ENCODE measurements at regions not wholly inside any gene's neighbourhood (a gene's known extent, or its start where the extent isn't known, plus 50 kb on each side); places are given as distances from the start of the nearest gene placed in this dataset.

- TF ChIP-seq NR0B2 (CRISPR knock-in tag; IDR thresholded peaks at IDR 0.05) (0 out of 2 replicates have a peak, but pooled peaks have one; percentile 47), NFE2L2 (IDR thresholded peaks at IDR 0.05; ENCODE audit: low read length) (no peak), ZC3H13 (CRISPR knock-in tag; IDR thresholded peaks at IDR 0.05) (no peak), ZNF274 (CRISPR knock-in tag; IDR thresholded peaks at IDR 0.05) (no peak; the same call in none of the 2 replicates), BRF2 (CRISPR knock-in tag; IDR thresholded peaks at IDR 0.05) (no peak), PRMT3 (CRISPR knock-in tag; IDR thresholded peaks at IDR 0.05; ENCODE audit: borderline replicate concordance, low read depth) (no peak), SAFB2 (CRISPR knock-in tag; IDR thresholded peaks at IDR 0.05; ENCODE audit: borderline replicate concordance, low read depth) (peak; percentile 72; the same call in 1 of the 2 replicates), SMYD3 (CRISPR knock-in tag; IDR thresholded peaks at IDR 0.05) (peak; percentile 94; the same call in 1 of the 2 replicates), ZNF709 (CRISPR knock-in tag; IDR thresholded peaks at IDR 0.05) (peak; percentile 90; the same call in 1 of the 2 replicates), SNAPC2 (CRISPR knock-in tag; IDR thresholded peaks at IDR 0.05) (peak; percentile 75; the same call in 1 of the 2 replicates), CHD4 (IDR thresholded peaks at IDR 0.05; ENCODE audit: borderline replicate concordance, low read length) (peak; percentile 78), ZNF574 (CRISPR knock-in tag; IDR thresholded peaks at IDR 0.05) (peak; percentile 78), MED8 (CRISPR knock-in tag; IDR thresholded peaks at IDR 0.05; ENCODE audit: insufficient replicate concordance) (no peak)
- TF ChIP-seq, protein P1, sequence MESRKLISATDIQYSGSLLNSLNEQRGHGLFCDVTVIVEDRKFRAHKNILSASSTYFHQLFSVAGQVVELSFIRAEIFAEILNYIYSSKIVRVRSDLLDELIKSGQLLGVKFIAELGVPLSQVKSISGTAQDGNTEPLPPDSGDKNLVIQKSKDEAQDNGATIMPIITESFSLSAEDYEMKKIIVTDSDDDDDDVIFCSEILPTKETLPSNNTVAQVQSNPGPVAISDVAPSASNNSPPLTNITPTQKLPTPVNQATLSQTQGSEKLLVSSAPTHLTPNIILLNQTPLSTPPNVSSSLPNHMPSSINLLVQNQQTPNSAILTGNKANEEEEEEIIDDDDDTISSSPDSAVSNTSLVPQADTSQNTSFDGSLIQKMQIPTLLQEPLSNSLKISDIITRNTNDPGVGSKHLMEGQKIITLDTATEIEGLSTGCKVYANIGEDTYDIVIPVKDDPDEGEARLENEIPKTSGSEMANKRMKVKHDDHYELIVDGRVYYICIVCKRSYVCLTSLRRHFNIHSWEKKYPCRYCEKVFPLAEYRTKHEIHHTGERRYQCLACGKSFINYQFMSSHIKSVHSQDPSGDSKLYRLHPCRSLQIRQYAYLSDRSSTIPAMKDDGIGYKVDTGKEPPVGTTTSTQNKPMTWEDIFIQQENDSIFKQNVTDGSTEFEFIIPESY (CRISPR knock-in tag; IDR thresholded peaks at IDR 0.05): peak; percentile 36; the same call in 1 of the 2 replicates
- TF ChIP-seq, protein P2, sequence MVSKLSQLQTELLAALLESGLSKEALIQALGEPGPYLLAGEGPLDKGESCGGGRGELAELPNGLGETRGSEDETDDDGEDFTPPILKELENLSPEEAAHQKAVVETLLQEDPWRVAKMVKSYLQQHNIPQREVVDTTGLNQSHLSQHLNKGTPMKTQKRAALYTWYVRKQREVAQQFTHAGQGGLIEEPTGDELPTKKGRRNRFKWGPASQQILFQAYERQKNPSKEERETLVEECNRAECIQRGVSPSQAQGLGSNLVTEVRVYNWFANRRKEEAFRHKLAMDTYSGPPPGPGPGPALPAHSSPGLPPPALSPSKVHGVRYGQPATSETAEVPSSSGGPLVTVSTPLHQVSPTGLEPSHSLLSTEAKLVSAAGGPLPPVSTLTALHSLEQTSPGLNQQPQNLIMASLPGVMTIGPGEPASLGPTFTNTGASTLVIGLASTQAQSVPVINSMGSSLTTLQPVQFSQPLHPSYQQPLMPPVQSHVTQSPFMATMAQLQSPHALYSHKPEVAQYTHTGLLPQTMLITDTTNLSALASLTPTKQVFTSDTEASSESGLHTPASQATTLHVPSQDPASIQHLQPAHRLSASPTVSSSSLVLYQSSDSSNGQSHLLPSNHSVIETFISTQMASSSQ (IDR thresholded peaks at IDR 0.05; ENCODE audit: low read depth): peak; percentile 95
- TF ChIP-seq, protein P2 (CRISPR knock-in tag; IDR thresholded peaks at IDR 0.05; ENCODE audit: borderline replicate concordance): peak; percentile 98
Observed at GRCh38 chr6:43990627-43991619, 136.3 kb downstream of the MRPL14 start (continued).
